HEK293 (cell line): ENCODE measurements at regions not wholly inside any gene's neighbourhood (a gene's known extent, or its start where the extent isn't known, plus 50 kb on each side); places are given as distances from the start of the nearest gene placed in this dataset.

Experiments
- ZNF114 ChIP-seq: fragments of 450-650 bp; formaldehyde crosslinking; IDR thresholded peaks from 2 replicates; pipeline ENCODE4 v1.5.0; 2017; ENCODE audit warnings: missing biosample characterization, missing genetic modification characterization
- ZNF133 ChIP-seq: fragments of 450-650 bp; formaldehyde crosslinking; IDR thresholded peaks from 2 replicates; pipeline ENCODE4 v1.5.1; 2016; ENCODE audit warnings: missing biosample characterization, missing genetic modification characterization
- ZNF404 ChIP-seq: fragments of 450-650 bp; formaldehyde crosslinking; IDR thresholded peaks from 2 replicates; pipeline ENCODE4 v1.5.1; 2017; ENCODE audit warnings: missing biosample characterization, missing genetic modification characterization
- ZNF423 ChIP-seq: fragments of 450-650 bp; formaldehyde crosslinking; IDR thresholded peaks from 2 replicates; pipeline ENCODE4 v1.5.1; 2016; ENCODE audit warnings: missing biosample characterization, missing genetic modification characterization
- ZNF660 ChIP-seq: fragments of 450-650 bp; IDR thresholded peaks from 2 replicates; pipeline ENCODE4 v1.5.1; 2018; ENCODE audit warnings: missing biosample characterization, mild to moderate bottlenecking, missing genetic modification characterization
- ZNF830 ChIP-seq: fragments of 450-650 bp; IDR thresholded peaks from 2 replicates; pipeline ENCODE4 v1.5.0; 2018; ENCODE audit warnings: missing biosample characterization, missing genetic modification characterization, low read depth, mild to moderate bottlenecking, moderate library complexity
- TF ChIP-seq, protein P1 (sequence below): fragments of 450-650 bp; formaldehyde crosslinking; IDR thresholded peaks from 2 replicates; pipeline ENCODE4 v1.5.1; 2016; ENCODE audit warnings: missing biosample characterization, missing genetic modification characterization

DNA sequence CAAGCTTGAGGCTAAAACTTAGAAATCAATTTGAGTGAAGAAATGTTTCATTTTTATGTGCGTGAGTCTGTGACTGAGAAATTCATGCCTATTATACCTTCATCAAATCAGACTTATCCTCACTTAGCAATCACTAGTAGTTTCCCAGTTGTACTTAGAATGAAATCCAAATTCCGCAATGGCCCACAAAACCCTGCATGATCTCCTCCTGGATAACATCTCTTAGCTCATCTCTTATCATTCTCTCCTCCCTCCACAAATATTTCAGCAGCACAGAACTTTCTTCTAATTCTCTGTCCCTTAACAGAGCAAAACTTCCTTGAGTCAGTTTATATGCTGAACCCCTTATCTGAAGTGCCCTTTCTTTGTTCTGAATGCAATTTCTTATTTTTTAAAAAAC lies 198.8 kb upstream of the TGFBR2 start:
- no peak for TF ChIP-seq ZNF404
- no peak for TF ChIP-seq ZNF830 (tag by site-specific recombination)
- TF ChIP-seq, protein P1, sequence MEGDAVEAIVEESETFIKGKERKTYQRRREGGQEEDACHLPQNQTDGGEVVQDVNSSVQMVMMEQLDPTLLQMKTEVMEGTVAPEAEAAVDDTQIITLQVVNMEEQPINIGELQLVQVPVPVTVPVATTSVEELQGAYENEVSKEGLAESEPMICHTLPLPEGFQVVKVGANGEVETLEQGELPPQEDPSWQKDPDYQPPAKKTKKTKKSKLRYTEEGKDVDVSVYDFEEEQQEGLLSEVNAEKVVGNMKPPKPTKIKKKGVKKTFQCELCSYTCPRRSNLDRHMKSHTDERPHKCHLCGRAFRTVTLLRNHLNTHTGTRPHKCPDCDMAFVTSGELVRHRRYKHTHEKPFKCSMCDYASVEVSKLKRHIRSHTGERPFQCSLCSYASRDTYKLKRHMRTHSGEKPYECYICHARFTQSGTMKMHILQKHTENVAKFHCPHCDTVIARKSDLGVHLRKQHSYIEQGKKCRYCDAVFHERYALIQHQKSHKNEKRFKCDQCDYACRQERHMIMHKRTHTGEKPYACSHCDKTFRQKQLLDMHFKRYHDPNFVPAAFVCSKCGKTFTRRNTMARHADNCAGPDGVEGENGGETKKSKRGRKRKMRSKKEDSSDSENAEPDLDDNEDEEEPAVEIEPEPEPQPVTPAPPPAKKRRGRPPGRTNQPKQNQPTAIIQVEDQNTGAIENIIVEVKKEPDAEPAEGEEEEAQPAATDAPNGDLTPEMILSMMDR (tag by site-specific recombination), result no peak
- no peak for TF ChIP-seq ZNF423 (tag by site-specific recombination)
- TF ChIP-seq ZNF114 (tag by site-specific recombination), result no peak
- TF ChIP-seq ZNF660 (tag by site-specific recombination), result no peak
- no peak for TF ChIP-seq ZNF133
